ENCODE measurements at regions not wholly inside any gene's neighbourhood (a gene's known extent, or its start where the extent isn't known, plus 50 kb on each side); places are given as distances from the start of the nearest gene placed in this dataset.

DNA sequence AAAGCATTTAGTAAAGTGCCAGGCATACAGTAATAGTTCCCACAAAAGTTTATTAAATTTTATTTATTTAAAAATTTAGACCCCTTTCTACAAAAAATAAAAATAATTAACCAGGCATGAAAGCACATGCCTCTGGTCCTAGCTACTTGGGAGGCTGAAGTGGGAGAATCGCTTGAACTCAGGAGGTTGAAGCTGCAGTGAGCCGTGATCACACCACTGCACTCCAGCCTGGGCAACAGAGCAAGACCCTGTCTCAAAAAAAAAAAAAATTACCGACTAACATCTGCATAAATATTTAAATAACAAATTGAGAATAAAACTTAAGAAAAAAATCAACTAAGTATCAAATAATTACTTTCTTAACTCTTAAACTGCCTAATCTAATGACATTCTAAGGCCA is 64.3 kb upstream of the TRIM24 start:
- Histone ChIP-seq H3K79me2 (ENCODE audit: insufficient read depth) (no peaks in the 10 kb centered on the region), H4K20me1 (ENCODE audit: insufficient read depth) (no peaks in the 10 kb centered on the region), H3K9ac (no peak overlapping the region), H2AFZ (ENCODE audit: low read depth) (no peak overlapping the region), H3K4me3 (ENCODE audit: low read depth in 2 of 2, low read length in 1 of 2) (no peak overlapping the region), H3K9me2 (no peaks in the 10 kb centered on the region), H3K27me3 (ENCODE audit: insufficient read depth) (no peaks in the 10 kb centered on the region), H3F3A (replicated peaks; ENCODE audit: insufficient read depth) (no peaks in the 10 kb centered on the region), H3K9me3 (no peaks in the 10 kb centered on the region; the same call in 1 of the 2 replicates), H3K36me3 (replicated peaks in 1 of 2; ENCODE audit: control insufficient read depth in 1 of 2, insufficient read depth in 2 of 2, low read length in 1 of 2) (no peaks in the 10 kb centered on the region), H3K27ac (ENCODE audit: low read depth in 2 of 2, low read length in 1 of 2) (no peak overlapping the region), H3K4me2 (no peak overlapping the region), H3K4me1 (ENCODE audit: control insufficient read depth in 1 of 2, insufficient read depth in 2 of 2, low read depth in 1 of 2, low read length in 1 of 2) (no peaks in the 10 kb centered on the region)
- POLR2A ChIA-PET, result no interaction called here
- WGBS (ENCODE audit: low lambda C conversion rate), result 28% methylated on average over 3 of the region's 3 CpGs
- TF ChIP-seq RFX5 (IDR thresholded peaks at IDR 0.05; ENCODE audit: low read length), result no peak
- TF ChIP-seq, protein P1, sequence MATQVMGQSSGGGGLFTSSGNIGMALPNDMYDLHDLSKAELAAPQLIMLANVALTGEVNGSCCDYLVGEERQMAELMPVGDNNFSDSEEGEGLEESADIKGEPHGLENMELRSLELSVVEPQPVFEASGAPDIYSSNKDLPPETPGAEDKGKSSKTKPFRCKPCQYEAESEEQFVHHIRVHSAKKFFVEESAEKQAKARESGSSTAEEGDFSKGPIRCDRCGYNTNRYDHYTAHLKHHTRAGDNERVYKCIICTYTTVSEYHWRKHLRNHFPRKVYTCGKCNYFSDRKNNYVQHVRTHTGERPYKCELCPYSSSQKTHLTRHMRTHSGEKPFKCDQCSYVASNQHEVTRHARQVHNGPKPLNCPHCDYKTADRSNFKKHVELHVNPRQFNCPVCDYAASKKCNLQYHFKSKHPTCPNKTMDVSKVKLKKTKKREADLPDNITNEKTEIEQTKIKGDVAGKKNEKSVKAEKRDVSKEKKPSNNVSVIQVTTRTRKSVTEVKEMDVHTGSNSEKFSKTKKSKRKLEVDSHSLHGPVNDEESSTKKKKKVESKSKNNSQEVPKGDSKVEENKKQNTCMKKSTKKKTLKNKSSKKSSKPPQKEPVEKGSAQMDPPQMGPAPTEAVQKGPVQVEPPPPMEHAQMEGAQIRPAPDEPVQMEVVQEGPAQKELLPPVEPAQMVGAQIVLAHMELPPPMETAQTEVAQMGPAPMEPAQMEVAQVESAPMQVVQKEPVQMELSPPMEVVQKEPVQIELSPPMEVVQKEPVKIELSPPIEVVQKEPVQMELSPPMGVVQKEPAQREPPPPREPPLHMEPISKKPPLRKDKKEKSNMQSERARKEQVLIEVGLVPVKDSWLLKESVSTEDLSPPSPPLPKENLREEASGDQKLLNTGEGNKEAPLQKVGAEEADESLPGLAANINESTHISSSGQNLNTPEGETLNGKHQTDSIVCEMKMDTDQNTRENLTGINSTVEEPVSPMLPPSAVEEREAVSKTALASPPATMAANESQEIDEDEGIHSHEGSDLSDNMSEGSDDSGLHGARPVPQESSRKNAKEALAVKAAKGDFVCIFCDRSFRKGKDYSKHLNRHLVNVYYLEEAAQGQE (IDR thresholded peaks at IDR 0.05; ENCODE audit: low read depth, low read length), result no peak
- TF ChIP-seq GATA2 (CRISPR knock-in tag; IDR thresholded peaks at IDR 0.05), result no peak
- no peak for TF ChIP-seq MEF2A (IDR thresholded peaks at IDR 0.05; ENCODE audit: borderline replicate concordance, low read depth)
- TF ChIP-seq GABPA (IDR thresholded peaks at IDR 0.05; ENCODE audit: low read depth), result no peak
- no peak for TF ChIP-seq ELF1 (IDR thresholded peaks at IDR 0.05)
- no peak for TF ChIP-seq TEAD4 (IDR thresholded peaks at IDR 0.05; ENCODE audit: borderline replicate concordance, insufficient read depth)
- no peak for TF ChIP-seq POLR2AphosphoS5 (IDR thresholded peaks at IDR 0.05; ENCODE audit: low read depth, low read length)
- no peak for TF ChIP-seq TCF12 (IDR thresholded peaks at IDR 0.05)
- TF ChIP-seq CHD2 (IDR thresholded peaks at IDR 0.05; ENCODE audit: low read length, partially characterized antibody), result no peak
- TF ChIP-seq YY1 (IDR thresholded peaks at IDR 0.05; ENCODE audit: low read depth), result no peak
- TF ChIP-seq, protein P2, sequence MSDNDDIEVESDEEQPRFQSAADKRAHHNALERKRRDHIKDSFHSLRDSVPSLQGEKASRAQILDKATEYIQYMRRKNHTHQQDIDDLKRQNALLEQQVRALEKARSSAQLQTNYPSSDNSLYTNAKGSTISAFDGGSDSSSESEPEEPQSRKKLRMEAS (IDR thresholded peaks at IDR 0.05; ENCODE audit: low read depth), result no peak
- TF ChIP-seq EP300 (IDR thresholded peaks at IDR 0.05; ENCODE audit: borderline replicate concordance in 1 of 2, low read depth in 1 of 2, low read length in 1 of 2), result no peak
- no peak for TF ChIP-seq RXRA (IDR thresholded peaks at IDR 0.05; ENCODE audit: borderline replicate concordance, low read depth)
- no peak for TF ChIP-seq NFIC (IDR thresholded peaks at IDR 0.05; ENCODE audit: borderline replicate concordance)
- no peak for TF ChIP-seq TAF1 (IDR thresholded peaks at IDR 0.05; ENCODE audit: borderline replicate concordance, low read depth, low read length)
- TF ChIP-seq, protein P3, sequence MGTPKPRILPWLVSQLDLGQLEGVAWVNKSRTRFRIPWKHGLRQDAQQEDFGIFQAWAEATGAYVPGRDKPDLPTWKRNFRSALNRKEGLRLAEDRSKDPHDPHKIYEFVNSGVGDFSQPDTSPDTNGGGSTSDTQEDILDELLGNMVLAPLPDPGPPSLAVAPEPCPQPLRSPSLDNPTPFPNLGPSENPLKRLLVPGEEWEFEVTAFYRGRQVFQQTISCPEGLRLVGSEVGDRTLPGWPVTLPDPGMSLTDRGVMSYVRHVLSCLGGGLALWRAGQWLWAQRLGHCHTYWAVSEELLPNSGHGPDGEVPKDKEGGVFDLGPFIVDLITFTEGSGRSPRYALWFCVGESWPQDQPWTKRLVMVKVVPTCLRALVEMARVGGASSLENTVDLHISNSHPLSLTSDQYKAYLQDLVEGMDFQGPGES (IDR thresholded peaks at IDR 0.05; ENCODE audit: low read depth, low read length), result no peak
- TF ChIP-seq JUND (IDR thresholded peaks at IDR 0.05), result no peak
- TF ChIP-seq FOSL2 (IDR thresholded peaks at IDR 0.05; ENCODE audit: borderline replicate concordance, low read depth), result no peak
- CTCF ChIA-PET, result interaction anchor here (1.3 kb wide), 1 partner anchor 343 kb away, joined by 4 read pairs; no protein-coding TSS in a partner anchor
- no peak for DNase-seq

All from SK-N-SH (cell line).